HCT116 (cell line): ENCODE measurements at regions not wholly inside any gene's neighbourhood (a gene's known extent, or its start where the extent isn't known, plus 50 kb on each side); places are given as distances from the start of the nearest gene placed in this dataset.

Source experiments
- ATAC-seq: fragments of 200-7000 bp; cut with Tn5 transposase; 2 replicates; pipeline ENCODE4 v1.9.1; 2020; ENCODE audit warnings: mild to moderate bottlenecking, moderate library complexity
- BruUV-seq: library from RNA; stranded (reverse); fragments of 400-500 nt; replicated peaks from 2 replicates; lab custom pipeline; 2021; lab: Mats Ljungman, UMichigan
- CTCF ChIA-PET: fragments of 300-600 bp; sonication (Branson Sonifier 250); formaldehyde crosslinking; loops from one replicate; lab custom pipeline; 2021; ENCODE audit warnings: antibody characterized with exemption; lab: Charles Lee
- POLR2A ChIA-PET: fragments of 300-600, 350-600 bp; sonication (Branson Sonifier 250); formaldehyde crosslinking; loops from one replicate; lab custom pipeline; 2021; ENCODE audit warnings: antibody characterized with exemption; lab: Charles Lee
- RAD21 ChIA-PET, 2 experiments: fragments of 300-600 bp; sonication (Branson Sonifier 250); formaldehyde crosslinking; loops; one replicate each; lab custom pipeline; 2023; ENCODE audit warnings: low total read pairs in 2 of 2; ENCODE audit not compliant: uncharacterized antibody in 2 of 2, unreplicated experiment in 2 of 2, low non-redundant PET in 1 of 2; lab: Charles Lee
- DNase-seq: peaks from one replicate; pipeline ENCODE4 v3.0.0-alpha.2; 2010; ENCODE audit warnings: low read depth, low spot score
- H2AFZ ChIP-seq: fragments of 200-600 bp; shearing (Covaris generic), sonication (generic); 2 replicates; pipeline ENCODE4 v1.6.1; 2017; ENCODE audit warnings: low read depth, mixed run types, mixed read lengths, antibody characterized with exemption, low read length; ENCODE audit not compliant: poor library complexity, severe bottlenecking
- H3K27ac ChIP-seq: 2 replicates; pipeline ENCODE4 v1.5.1; 2012; ENCODE audit warnings: low read depth, low read length
- H3K27me3 ChIP-seq: fragments of 200-600 bp; sonication (generic); 2 replicates; pipeline ENCODE4 v1.6.1; 2016; ENCODE audit warnings: mixed run types, low read length, mixed read lengths; ENCODE audit not compliant: insufficient read depth
- H3K36me3 ChIP-seq, 2 experiments: fragments of 200-500 bp in 1 of 2; fragments of 200-600 bp in 1 of 2; sonication (Bioruptor generic) in 1 of 2; sonication (generic) in 1 of 2; 2 replicates each; pipeline versions ENCODE4 v1.5.1 to v1.6.1; 2014 to 2016; ENCODE audit warnings: low read length in 2 of 2, inconsistent platforms in 1 of 2, mixed read lengths in 1 of 2, mixed run types in 1 of 2; ENCODE audit not compliant: insufficient read depth in 2 of 2, control insufficient read depth in 1 of 2
- H3K4me1 ChIP-seq, 2 experiments: fragments of 200-600 bp in 1 of 2; sonication (generic) in 1 of 2; 2 replicates each; pipeline versions ENCODE4 v1.5.1 to v1.6.1; 2012 to 2017; ENCODE audit warnings: low read length in 2 of 2, inconsistent platforms in 1 of 2, mild to moderate bottlenecking in 1 of 2, mixed read lengths in 1 of 2, mixed run types in 1 of 2, moderate library complexity in 1 of 2; ENCODE audit not compliant: insufficient read depth in 2 of 2, control insufficient read depth in 1 of 2
- H3K4me2 ChIP-seq: fragments of 200-600 bp; sonication (generic); 2 replicates; pipeline ENCODE4 v1.6.1; 2017; ENCODE audit warnings: mixed run types, low read length, mixed read lengths
- H3K4me3 ChIP-seq, 2 experiments: fragments of 200-600 bp in 1 of 2; sonication (generic) in 1 of 2; replicated peaks in 1 of 2; 2 replicates each; pipeline ENCODE4 v1.5.1; 2011 to 2016; ENCODE audit warnings: low read length in 2 of 2, control low read depth in 1 of 2, low read depth in 1 of 2, mild to moderate bottlenecking in 1 of 2, mixed read lengths in 1 of 2, mixed run types in 1 of 2
- H3K79me2 ChIP-seq: fragments of 200-600 bp; sonication (generic); 2 replicates; pipeline ENCODE4 v1.6.1; 2017; ENCODE audit warnings: mild to moderate bottlenecking, mixed run types, low read length, moderate library complexity, mixed read lengths; ENCODE audit not compliant: insufficient read depth
- H3K9ac ChIP-seq: fragments of 200-600 bp; sonication (generic); 2 replicates; pipeline ENCODE4 v1.6.1; 2016; ENCODE audit warnings: low read length, mixed read lengths
- H3K9me2 ChIP-seq: fragments of 200-600 bp; sonication (generic), shearing (Covaris generic); 2 replicates; pipeline ENCODE4 v1.6.1; 2017; ENCODE audit warnings: mixed run types, mild to moderate bottlenecking, moderate library complexity; ENCODE audit not compliant: insufficient read depth
- H3K9me3 ChIP-seq, 2 experiments: fragments of 200-500 bp in 1 of 2; fragments of 200-600 bp in 1 of 2; sonication (Bioruptor generic) in 1 of 2; sonication (generic) in 1 of 2; 2 replicates each; pipeline ENCODE4 v1.6.1; 2014 to 2017; ENCODE audit warnings: low read length in 2 of 2, mixed read lengths in 2 of 2, inconsistent platforms in 1 of 2, low read depth in 1 of 2, mild to moderate bottlenecking in 1 of 2, mixed run types in 1 of 2, moderate library complexity in 1 of 2; ENCODE audit not compliant: control insufficient read depth in 1 of 2, insufficient read depth in 1 of 2
- H4K20me1 ChIP-seq: fragments of 200-600 bp; sonication (generic), shearing (Covaris generic); 2 replicates; pipeline ENCODE4 v1.6.1; 2017; ENCODE audit warnings: mixed run types, mild to moderate bottlenecking, moderate library complexity; ENCODE audit not compliant: insufficient read depth
- MAX ChIP-seq: IDR thresholded peaks from 2 replicates; pipeline ENCODE4 v1.6.1; 2012
- POLR2AphosphoS5 ChIP-seq: IDR thresholded peaks from 2 replicates; pipeline ENCODE4 v1.6.1; 2011; ENCODE audit warnings: mild to moderate bottlenecking, low read depth, low read length, moderate library complexity
- TCF7L2 ChIP-seq: IDR thresholded peaks from 2 replicates; pipeline ENCODE4 v1.7.0; 2011; ENCODE audit warnings: borderline replicate concordance, inconsistent platforms; ENCODE audit not compliant: insufficient read depth, insufficient read length; ENCODE audit errors: extremely low read depth
- YY1 ChIP-seq: IDR thresholded peaks from 2 replicates; pipeline ENCODE4 v1.6.1; 2011; ENCODE audit warnings: low read length, low read depth, moderate library complexity, mild to moderate bottlenecking; ENCODE audit not compliant: insufficient replicate concordance; ENCODE audit errors: extremely low read depth
- intact Hi-C: fragments of 100-400 bp; cut with micrococcal nuclease; formaldehyde crosslinking; loops from 2 replicates; pipeline ENCODE4 v1.10.0; 2022
- TF ChIP-seq, protein P1 (sequence below), 3 experiments: fragments of 200-600 bp in 1 of 3; sonication (generic) in 1 of 3; IDR thresholded peaks in 2 of 3; conservative IDR thresholded peaks in 1 of 3; 2 replicates each; pipeline ENCODE4 v1.5.1; 2012 to 2017; ENCODE audit warnings: low read depth in 2 of 3, low read length in 2 of 3, antibody characterized with exemption in 1 of 3, borderline replicate concordance in 1 of 3, control low read depth in 1 of 3, mild to moderate bottlenecking in 1 of 3, mixed read lengths in 1 of 3, mixed run types in 1 of 3, moderate library complexity in 1 of 3; ENCODE audit not compliant: insufficient read depth in 1 of 3
- TF ChIP-seq, protein P2 (sequence below): IDR thresholded peaks from 2 replicates; pipeline ENCODE4 v1.6.1; 2011; ENCODE audit warnings: mild to moderate bottlenecking, low read length, moderate library complexity; ENCODE audit not compliant: insufficient replicate concordance; ENCODE audit errors: extremely low read depth

DNA sequence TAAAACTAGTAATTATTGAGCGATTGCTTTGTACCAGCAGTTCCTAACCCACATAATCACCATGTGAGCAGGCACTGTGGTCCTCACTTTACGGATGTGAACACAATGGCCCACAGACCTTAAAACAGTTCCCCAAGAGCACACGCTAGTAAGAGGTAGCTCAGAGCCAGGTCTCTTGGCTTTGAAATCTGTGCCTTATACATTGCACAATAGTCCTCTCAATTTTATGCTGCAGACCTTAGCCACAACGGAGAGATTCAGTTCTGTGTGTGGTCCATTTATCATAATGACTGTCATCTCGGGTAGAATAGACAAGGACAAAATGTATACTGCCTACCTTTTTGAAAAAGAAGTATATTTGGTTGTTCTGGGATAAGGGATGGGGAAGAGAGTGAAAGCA is 289.0 kb upstream of the ANKRD55 start:
- no peaks in the 10 kb centered on the region for H3K36me3 ChIP-seq
- POLR2A ChIA-PET = no interaction called here
- H3K4me1 ChIP-seq = peaks cover 11% of the 10 kb centered on the region in 2 experiments; a peak in 3 of 4 replicates
- H2AFZ ChIP-seq = no peak overlapping the region
- H3K27me3 ChIP-seq = no peaks in the 10 kb centered on the region
- H3K4me2 ChIP-seq = no peak overlapping the region
- intact Hi-C loops = no loop called here
- no peaks in the 10 kb centered on the region for H3K9me3 ChIP-seq
- TF ChIP-seq TCF7L2 = no peak
- CTCF ChIA-PET = no interaction called here
- no peaks in the 10 kb centered on the region for H4K20me1 ChIP-seq
- no TSS peak for BruUV-seq
- no peaks in the 10 kb centered on the region for H3K79me2 ChIP-seq
- ATAC-seq (no peak), DNase-seq (no peak)
- H3K4me3 ChIP-seq = no peak overlapping the region
- H3K9me2 ChIP-seq = no peaks in the 10 kb centered on the region
- no peak overlapping the region for H3K27ac ChIP-seq
- H3K9ac ChIP-seq = no peak overlapping the region
- RAD21 ChIA-PET = interaction anchor here in 1 of 2 experiments (0.5 kb wide), 1 partner anchor 86 kb away, joined by 3 read pairs; no protein-coding TSS in a partner anchor

GRCh38 chr5:56520986-56521730 is 288.0 kb upstream of the ANKRD55 start:
- POLR2A ChIA-PET = no interaction called here
- DNase-seq (no peak), ATAC-seq (no peak)
- H3K4me2 ChIP-seq = no peak overlapping the region
- H3K27me3 ChIP-seq = no peaks in the 10 kb centered on the region
- no peaks in the 10 kb centered on the region for H3K9me3 ChIP-seq
- H3K9me2 ChIP-seq = no peaks in the 10 kb centered on the region
- H3K4me1 ChIP-seq = peaks cover 8 to 12% of the 10 kb centered on the region in 2 experiments; a peak in 3 of 4 replicates
- H3K36me3 ChIP-seq = no peaks in the 10 kb centered on the region
- H3K4me3 ChIP-seq = no peak overlapping the region
- H3K9ac ChIP-seq = no peak overlapping the region
- no peak overlapping the region for H3K27ac ChIP-seq
- H4K20me1 ChIP-seq = no peaks in the 10 kb centered on the region
- CTCF ChIA-PET = no interaction called here
- RAD21 ChIA-PET = no interaction called here
- BruUV-seq = no TSS peak
- no peaks in the 10 kb centered on the region for H3K79me2 ChIP-seq
- H2AFZ ChIP-seq = no peak overlapping the region
- intact Hi-C loops = no loop called here
- TF ChIP-seq, protein P1, sequence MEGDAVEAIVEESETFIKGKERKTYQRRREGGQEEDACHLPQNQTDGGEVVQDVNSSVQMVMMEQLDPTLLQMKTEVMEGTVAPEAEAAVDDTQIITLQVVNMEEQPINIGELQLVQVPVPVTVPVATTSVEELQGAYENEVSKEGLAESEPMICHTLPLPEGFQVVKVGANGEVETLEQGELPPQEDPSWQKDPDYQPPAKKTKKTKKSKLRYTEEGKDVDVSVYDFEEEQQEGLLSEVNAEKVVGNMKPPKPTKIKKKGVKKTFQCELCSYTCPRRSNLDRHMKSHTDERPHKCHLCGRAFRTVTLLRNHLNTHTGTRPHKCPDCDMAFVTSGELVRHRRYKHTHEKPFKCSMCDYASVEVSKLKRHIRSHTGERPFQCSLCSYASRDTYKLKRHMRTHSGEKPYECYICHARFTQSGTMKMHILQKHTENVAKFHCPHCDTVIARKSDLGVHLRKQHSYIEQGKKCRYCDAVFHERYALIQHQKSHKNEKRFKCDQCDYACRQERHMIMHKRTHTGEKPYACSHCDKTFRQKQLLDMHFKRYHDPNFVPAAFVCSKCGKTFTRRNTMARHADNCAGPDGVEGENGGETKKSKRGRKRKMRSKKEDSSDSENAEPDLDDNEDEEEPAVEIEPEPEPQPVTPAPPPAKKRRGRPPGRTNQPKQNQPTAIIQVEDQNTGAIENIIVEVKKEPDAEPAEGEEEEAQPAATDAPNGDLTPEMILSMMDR (IDR thresholded peaks at IDR 0.05 in 2 of 3, conservative IDR thresholded peaks at IDR 0.05 in 1 of 3; ENCODE audit: borderline replicate concordance in 1 of 3, insufficient read depth in 1 of 3, low read depth in 2 of 3, low read length in 2 of 3) = no peak
- TF ChIP-seq, protein P2, sequence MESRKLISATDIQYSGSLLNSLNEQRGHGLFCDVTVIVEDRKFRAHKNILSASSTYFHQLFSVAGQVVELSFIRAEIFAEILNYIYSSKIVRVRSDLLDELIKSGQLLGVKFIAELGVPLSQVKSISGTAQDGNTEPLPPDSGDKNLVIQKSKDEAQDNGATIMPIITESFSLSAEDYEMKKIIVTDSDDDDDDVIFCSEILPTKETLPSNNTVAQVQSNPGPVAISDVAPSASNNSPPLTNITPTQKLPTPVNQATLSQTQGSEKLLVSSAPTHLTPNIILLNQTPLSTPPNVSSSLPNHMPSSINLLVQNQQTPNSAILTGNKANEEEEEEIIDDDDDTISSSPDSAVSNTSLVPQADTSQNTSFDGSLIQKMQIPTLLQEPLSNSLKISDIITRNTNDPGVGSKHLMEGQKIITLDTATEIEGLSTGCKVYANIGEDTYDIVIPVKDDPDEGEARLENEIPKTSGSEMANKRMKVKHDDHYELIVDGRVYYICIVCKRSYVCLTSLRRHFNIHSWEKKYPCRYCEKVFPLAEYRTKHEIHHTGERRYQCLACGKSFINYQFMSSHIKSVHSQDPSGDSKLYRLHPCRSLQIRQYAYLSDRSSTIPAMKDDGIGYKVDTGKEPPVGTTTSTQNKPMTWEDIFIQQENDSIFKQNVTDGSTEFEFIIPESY = no peak
- TF ChIP-seq POLR2AphosphoS5 (no peak), YY1 (no peak), MAX (no peak)
